Glutamatergic neuron (in vitro differentiated cells): ENCODE measurements at regions not wholly inside any gene's neighbourhood (a gene's known extent, or its start where the extent isn't known, plus 50 kb on each side); places are given as distances from the start of the nearest gene placed in this dataset.

Source experiments
- DNase-seq: peaks from one replicate; pipeline ENCODE4 v3.0.0; 2022
- H3K27ac Mint-ChIP-seq: one replicate; pipeline ENCODE4 v1.8.0; 2020; ENCODE audit warnings: mild to moderate bottlenecking, mixed read lengths, inconsistent platforms; ENCODE audit not compliant: unreplicated experiment
- H3K27me3 Mint-ChIP-seq: one replicate; pipeline ENCODE4 v1.8.0; 2020; ENCODE audit warnings: mild to moderate bottlenecking, moderate library complexity, mixed read lengths, inconsistent platforms; ENCODE audit not compliant: unreplicated experiment
- H3K36me3 Mint-ChIP-seq: one replicate; pipeline ENCODE4 v1.8.0; 2020; ENCODE audit warnings: mild to moderate bottlenecking, mixed read lengths, inconsistent platforms; ENCODE audit not compliant: unreplicated experiment
- H3K4me1 Mint-ChIP-seq: one replicate; pipeline ENCODE4 v1.8.0; 2020; ENCODE audit warnings: mild to moderate bottlenecking, low read depth, mixed read lengths, inconsistent platforms; ENCODE audit not compliant: unreplicated experiment
- H3K4me3 Mint-ChIP-seq: one replicate; pipeline ENCODE4 v1.8.0; 2020; ENCODE audit warnings: mild to moderate bottlenecking, mixed read lengths, inconsistent platforms; ENCODE audit not compliant: unreplicated experiment
- H3K9me3 Mint-ChIP-seq: one replicate; pipeline ENCODE4 v1.8.0; 2020; ENCODE audit warnings: mild to moderate bottlenecking, moderate library complexity, mixed read lengths, inconsistent platforms; ENCODE audit not compliant: unreplicated experiment
- TF ChIP-seq, protein P1 (sequence below): fragments of 200-600 bp; sonication (generic); IDR thresholded peaks from one replicate; pipeline ENCODE4 v1.5.0; 2021; ENCODE audit not compliant: partially characterized antibody, unreplicated experiment

DNA sequence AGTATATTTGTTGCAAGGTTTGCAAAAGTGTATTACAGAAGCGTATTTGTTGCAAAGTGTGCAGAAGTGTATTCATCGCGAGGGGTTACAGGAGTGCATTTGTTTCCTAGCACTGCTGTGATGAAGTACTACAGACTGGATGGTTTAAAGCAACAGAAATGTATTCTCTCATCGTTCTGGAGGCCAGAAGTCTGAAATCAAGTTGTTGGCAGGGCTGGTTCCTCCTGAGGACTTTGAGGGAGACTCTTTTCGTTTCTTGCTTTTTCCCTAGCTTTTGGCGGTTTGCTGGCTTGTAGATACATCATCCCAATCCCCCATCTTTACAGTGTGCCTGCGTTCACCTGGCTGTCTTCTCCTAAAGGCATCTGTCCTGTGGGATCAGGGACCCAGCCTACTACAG is 127.9 kb upstream of the USP29 start:
- TF ChIP-seq, protein P1, sequence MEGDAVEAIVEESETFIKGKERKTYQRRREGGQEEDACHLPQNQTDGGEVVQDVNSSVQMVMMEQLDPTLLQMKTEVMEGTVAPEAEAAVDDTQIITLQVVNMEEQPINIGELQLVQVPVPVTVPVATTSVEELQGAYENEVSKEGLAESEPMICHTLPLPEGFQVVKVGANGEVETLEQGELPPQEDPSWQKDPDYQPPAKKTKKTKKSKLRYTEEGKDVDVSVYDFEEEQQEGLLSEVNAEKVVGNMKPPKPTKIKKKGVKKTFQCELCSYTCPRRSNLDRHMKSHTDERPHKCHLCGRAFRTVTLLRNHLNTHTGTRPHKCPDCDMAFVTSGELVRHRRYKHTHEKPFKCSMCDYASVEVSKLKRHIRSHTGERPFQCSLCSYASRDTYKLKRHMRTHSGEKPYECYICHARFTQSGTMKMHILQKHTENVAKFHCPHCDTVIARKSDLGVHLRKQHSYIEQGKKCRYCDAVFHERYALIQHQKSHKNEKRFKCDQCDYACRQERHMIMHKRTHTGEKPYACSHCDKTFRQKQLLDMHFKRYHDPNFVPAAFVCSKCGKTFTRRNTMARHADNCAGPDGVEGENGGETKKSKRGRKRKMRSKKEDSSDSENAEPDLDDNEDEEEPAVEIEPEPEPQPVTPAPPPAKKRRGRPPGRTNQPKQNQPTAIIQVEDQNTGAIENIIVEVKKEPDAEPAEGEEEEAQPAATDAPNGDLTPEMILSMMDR: no peak
- Mint-ChIP-seq H3K4me1 (no peaks in the 10 kb centered on the region), H3K27ac (no peak overlapping the region), H3K27me3 (no peaks in the 10 kb centered on the region), H3K4me3 (no peak overlapping the region), H3K36me3 (peaks cover 13% of the 10 kb centered on the region), H3K9me3 (peaks cover 13% of the 10 kb centered on the region)
- DNase-seq: no peak

DNA sequence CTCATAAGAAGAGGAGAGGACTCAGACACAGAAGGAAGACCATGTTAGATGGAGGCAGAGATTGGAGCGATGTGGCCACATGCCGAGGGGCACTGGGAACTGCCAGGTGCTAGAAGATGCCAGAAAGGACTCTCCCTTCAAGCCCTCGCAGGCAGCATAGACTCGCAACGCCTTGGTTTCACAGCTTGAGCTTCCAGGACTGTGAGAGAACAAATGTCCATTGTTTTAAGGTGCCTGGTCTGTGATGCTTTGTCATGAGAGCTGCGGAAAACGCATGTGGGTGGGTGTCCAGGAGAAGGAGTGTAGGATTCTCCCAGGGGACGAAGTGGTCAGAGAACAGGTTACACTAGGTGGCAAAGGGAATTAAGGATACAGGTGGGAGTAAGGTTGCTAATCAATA is 125.9 kb upstream of the USP29 start:
- Mint-ChIP-seq H3K4me3 (no peak overlapping the region), H3K4me1 (no peaks in the 10 kb centered on the region), H3K27ac (no peak overlapping the region), H3K9me3 (peaks cover 15% of the 10 kb centered on the region), H3K27me3 (no peaks in the 10 kb centered on the region), H3K36me3 (peaks cover 13% of the 10 kb centered on the region)
- no peak for DNase-seq
- TF ChIP-seq, protein P1: no peak

DNA sequence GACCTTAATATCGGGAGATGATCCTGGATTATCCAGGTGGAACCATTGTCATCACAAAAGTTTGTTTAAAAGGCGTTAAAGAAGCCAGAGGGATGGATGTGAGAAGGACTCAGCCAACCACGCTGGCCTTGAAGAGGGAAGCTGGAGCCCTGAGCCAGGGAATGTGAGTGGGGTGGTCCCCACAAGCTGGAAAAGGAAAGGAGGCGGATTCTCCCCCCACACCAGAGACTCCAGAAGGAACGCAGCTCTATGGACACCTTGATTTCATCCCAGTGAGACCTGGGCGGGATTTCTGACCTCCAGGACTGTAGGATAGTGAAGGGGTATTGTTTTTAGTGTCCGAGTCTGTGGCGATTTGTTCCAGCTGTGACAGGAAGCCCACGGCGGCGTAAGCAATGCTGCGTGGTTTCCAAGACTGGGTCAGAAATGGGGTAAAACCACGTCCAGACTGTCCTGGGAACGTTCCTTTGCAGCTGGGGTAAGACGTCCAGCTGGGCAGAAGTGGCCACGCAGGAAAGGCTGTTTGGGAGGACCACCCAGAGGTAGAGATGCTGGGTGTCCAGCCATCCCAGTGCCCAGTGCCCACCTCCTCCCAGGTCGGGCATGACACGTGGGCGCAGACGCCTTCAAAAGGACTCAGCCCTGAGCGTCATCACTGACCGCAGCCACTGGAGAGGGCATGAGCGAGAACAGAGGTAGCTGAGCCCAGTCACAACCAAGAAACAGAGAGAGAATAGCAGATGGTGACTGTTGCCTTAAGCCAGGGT is 125.4 kb upstream of the USP29 start:
- Mint-ChIP-seq H3K27ac (no peak overlapping the region), H3K36me3 (peaks cover 13% of the 10 kb centered on the region), H3K4me1 (no peaks in the 10 kb centered on the region), H3K9me3 (peaks cover 15% of the 10 kb centered on the region), H3K27me3 (no peaks in the 10 kb centered on the region), H3K4me3 (no peak overlapping the region)
- TF ChIP-seq, protein P1: no peak
- DNase-seq: no peak

DNA sequence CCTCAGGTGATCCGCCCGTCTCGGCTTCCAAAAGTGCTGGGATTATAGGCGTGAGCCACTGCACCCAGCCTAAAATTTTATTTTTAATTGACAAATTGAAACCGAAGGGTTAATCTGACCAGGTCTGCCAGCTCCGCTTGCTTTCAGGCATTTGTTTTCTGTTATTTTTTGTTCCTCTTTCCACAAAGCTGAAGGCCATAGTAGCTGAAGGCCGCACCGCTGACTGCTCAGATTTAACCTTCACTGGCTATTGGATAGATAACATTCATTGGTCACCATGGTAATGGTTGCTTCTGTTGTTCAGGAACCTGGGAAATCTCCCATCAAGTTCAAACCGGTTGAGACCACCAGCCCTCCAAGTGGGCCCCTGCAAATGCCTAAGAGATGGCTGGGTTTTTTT is 124.5 kb upstream of the USP29 start:
- Mint-ChIP-seq H3K27ac (no peak overlapping the region), H3K36me3 (peaks cover 13% of the 10 kb centered on the region), H3K27me3 (no peaks in the 10 kb centered on the region), H3K4me1 (no peaks in the 10 kb centered on the region), H3K4me3 (no peak overlapping the region), H3K9me3 (peaks cover 15% of the 10 kb centered on the region)
- TF ChIP-seq, protein P1: no peak
- no peak for DNase-seq

DNA sequence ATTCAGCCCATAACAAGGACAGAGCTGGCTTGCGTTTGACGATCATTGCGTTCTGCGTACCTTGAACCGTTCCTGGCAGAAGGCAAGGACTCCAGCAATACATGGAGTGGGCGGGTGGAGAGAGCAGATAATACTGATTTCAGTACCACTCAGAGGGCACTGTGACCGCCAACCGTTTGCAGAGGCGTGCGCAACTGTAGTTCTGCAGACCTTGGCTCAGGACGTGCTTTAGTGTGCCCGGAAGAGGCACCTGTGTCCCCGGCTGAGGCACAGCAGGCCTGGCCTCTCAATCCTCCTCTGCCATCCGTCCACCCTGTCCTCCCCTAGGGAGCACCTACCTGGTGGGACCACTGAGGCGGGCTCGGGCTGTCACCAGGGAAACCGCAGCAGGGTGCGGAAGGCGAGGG is 117.6 kb upstream of the USP29 start:
- Mint-ChIP-seq H3K36me3 (peaks cover under 1% of the 10 kb centered on the region), H3K9me3 (peaks cover 7% of the 10 kb centered on the region), H3K27ac (no peak overlapping the region), H3K27me3 (peaks cover 4% of the 10 kb centered on the region), H3K4me3 (no peak overlapping the region), H3K4me1 (no peaks in the 10 kb centered on the region)
- no peak for DNase-seq
- TF ChIP-seq, protein P1: no peak
